Thyroid gland (tissue), 4 donors: ENCODE measurements at regions not wholly inside any gene's neighbourhood (a gene's known extent, or its start where the extent isn't known, plus 50 kb on each side); places are given as distances from the start of the nearest gene placed in this dataset.
"Not testable (repeated sequence)": the region's sequence is repeated elsewhere in the genome, so short reads cannot be mapped to it uniquely, and the experiment has no call there.

ENCODE experiments used
- POLR2A ChIP-seq, 2 donors: fragments of 450-650 bp; IDR thresholded peaks; one replicate each; pipeline ENCODE4 v1.6.1; 2017; ENCODE audit warnings: antibody characterized with exemption in 2 of 2, mild to moderate bottlenecking in 2 of 2, moderate library complexity in 1 of 2
- TF ChIP-seq, protein P1 (sequence below), 6 experiments: fragments of 200-600 bp in 3 of 6; fragments of 450-650 bp in 3 of 6; sonication (generic) in 3 of 6; IDR thresholded peaks; one replicate each; pipeline ENCODE4 v1.5.1; 2016 to 2019; ENCODE audit warnings: antibody characterized with exemption in 6 of 6, mild to moderate bottlenecking in 2 of 6, inconsistent platforms in 1 of 6, moderate library complexity in 1 of 6

DNA sequence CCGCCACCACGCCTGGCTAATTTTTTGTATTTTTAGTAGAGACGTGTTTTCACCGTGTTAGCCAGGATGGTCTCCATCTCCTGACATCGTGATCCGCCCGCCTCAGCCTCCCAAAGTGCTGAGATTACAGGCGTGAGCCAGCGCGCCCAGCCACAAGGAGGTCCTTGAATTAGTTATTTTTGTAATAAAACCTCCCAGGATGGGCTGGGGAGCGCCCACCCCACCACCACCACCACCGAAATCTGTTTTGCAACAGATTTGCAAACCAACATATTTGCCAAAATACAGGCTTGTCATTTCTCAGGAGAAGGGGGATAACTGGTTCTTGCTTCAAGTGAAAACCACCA, 151.7 kb downstream of the ADSS2 start:
- TF ChIP-seq, protein P1, sequence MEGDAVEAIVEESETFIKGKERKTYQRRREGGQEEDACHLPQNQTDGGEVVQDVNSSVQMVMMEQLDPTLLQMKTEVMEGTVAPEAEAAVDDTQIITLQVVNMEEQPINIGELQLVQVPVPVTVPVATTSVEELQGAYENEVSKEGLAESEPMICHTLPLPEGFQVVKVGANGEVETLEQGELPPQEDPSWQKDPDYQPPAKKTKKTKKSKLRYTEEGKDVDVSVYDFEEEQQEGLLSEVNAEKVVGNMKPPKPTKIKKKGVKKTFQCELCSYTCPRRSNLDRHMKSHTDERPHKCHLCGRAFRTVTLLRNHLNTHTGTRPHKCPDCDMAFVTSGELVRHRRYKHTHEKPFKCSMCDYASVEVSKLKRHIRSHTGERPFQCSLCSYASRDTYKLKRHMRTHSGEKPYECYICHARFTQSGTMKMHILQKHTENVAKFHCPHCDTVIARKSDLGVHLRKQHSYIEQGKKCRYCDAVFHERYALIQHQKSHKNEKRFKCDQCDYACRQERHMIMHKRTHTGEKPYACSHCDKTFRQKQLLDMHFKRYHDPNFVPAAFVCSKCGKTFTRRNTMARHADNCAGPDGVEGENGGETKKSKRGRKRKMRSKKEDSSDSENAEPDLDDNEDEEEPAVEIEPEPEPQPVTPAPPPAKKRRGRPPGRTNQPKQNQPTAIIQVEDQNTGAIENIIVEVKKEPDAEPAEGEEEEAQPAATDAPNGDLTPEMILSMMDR (IDR thresholded peaks at IDR 0.05): not testable (repeated sequence)
- TF ChIP-seq POLR2A (IDR thresholded peaks at IDR 0.05): not testable (repeated sequence)
